DOHH2 (cell line): ENCODE measurements at regions not wholly inside any gene's neighbourhood (a gene's known extent, or its start where the extent isn't known, plus 50 kb on each side); places are given as distances from the start of the nearest gene placed in this dataset.

Experiments used
- H3F3A ChIP-seq: fragments of 200-600 bp; sonication (generic), shearing (Covaris generic); 2 replicates; pipeline ENCODE4 v1.6.0; 2016; ENCODE audit warnings: antibody characterized with exemption, mild to moderate bottlenecking; ENCODE audit not compliant: control insufficient read depth, insufficient read depth
- H3K27ac ChIP-seq: fragments of 200-600 bp; sonication (generic); 2 replicates; pipeline ENCODE4 v1.5.1; 2014; ENCODE audit warnings: low read depth, mild to moderate bottlenecking, low read length, moderate library complexity
- H3K27me3 ChIP-seq: fragments of 200-600 bp; sonication (generic); 2 replicates; pipeline ENCODE4 v1.6.1; 2014; ENCODE audit warnings: mild to moderate bottlenecking, low read length, mixed read lengths; ENCODE audit not compliant: control insufficient read depth
- H3K36me3 ChIP-seq: fragments of 200-600 bp; sonication (generic); 2 replicates; pipeline ENCODE4 v1.6.1; 2014; ENCODE audit warnings: mild to moderate bottlenecking, low read length, moderate library complexity, mixed read lengths; ENCODE audit not compliant: control insufficient read depth
- H3K4me1 ChIP-seq: fragments of 200-600 bp; sonication (generic); 2 replicates; pipeline ENCODE4 v1.6.1; 2014; ENCODE audit warnings: mild to moderate bottlenecking, low read length, mixed read lengths; ENCODE audit not compliant: control insufficient read depth
- H3K4me2 ChIP-seq: fragments of 200-600 bp; sonication (generic); 2 replicates; pipeline ENCODE4 v1.6.0; 2014; ENCODE audit warnings: mild to moderate bottlenecking, low read length, moderate library complexity
- H3K4me3 ChIP-seq: fragments of 200-600 bp; sonication (generic); 2 replicates; pipeline ENCODE4 v1.5.1; 2014; ENCODE audit warnings: mild to moderate bottlenecking, low read length, mixed read lengths
- H3K79me2 ChIP-seq: fragments of 200-600 bp; sonication (generic); 2 replicates; pipeline ENCODE4 v1.6.1; 2014; ENCODE audit warnings: mild to moderate bottlenecking, low read length, mixed read lengths; ENCODE audit not compliant: control insufficient read depth
- H3K9me2 ChIP-seq: fragments of 200-600 bp; sonication (generic); replicated peaks from 2 replicates; pipeline ENCODE4 v1.6.1; 2014; ENCODE audit warnings: mild to moderate bottlenecking, low read length, mixed read lengths; ENCODE audit not compliant: control insufficient read depth
- H3K9me3 ChIP-seq: fragments of 200-600 bp; sonication (generic); 2 replicates; pipeline ENCODE4 v1.6.1; 2014; ENCODE audit warnings: antibody characterized with exemption, low read length, mixed read lengths; ENCODE audit not compliant: control insufficient read depth, insufficient read depth
- H4K20me1 ChIP-seq: fragments of 200-600 bp; sonication (generic); 2 replicates; pipeline ENCODE4 v1.6.0; 2014; ENCODE audit warnings: low read depth, mild to moderate bottlenecking, antibody characterized with exemption, low read length, moderate library complexity; ENCODE audit not compliant: control insufficient read depth, insufficient read depth
- CTCF ChIP-seq: fragments of 200-600 bp; sonication (generic); IDR thresholded peaks from one replicate; pipeline ENCODE4 v1.5.1; 2014; ENCODE audit warnings: antibody characterized with exemption, mild to moderate bottlenecking, low read depth, low read length; ENCODE audit not compliant: poor library complexity, severe bottlenecking
- EZH2phosphoT487 ChIP-seq: fragments of 200-600 bp; sonication (generic); IDR thresholded peaks from 2 replicates; pipeline ENCODE4 v1.6.1; 2017; ENCODE audit warnings: borderline replicate concordance, mild to moderate bottlenecking, antibody characterized with exemption, low read length, moderate library complexity, mixed read lengths

- no peaks in the 10 kb centered on the region for H3K36me3 ChIP-seq
- H3K9me2 ChIP-seq, result no peaks in the 10 kb centered on the region
- H3K9me3 ChIP-seq, result no peaks in the 10 kb centered on the region
- no peaks in the 10 kb centered on the region for H3K79me2 ChIP-seq
- no peak overlapping the region for H3K27ac ChIP-seq
- H3K4me3 ChIP-seq, result no peak overlapping the region
- no peak overlapping the region for H3K4me2 ChIP-seq
- H3K4me1 ChIP-seq, result no peaks in the 10 kb centered on the region
- no peaks in the 10 kb centered on the region for H3K27me3 ChIP-seq
- H4K20me1 ChIP-seq, result no peaks in the 10 kb centered on the region
- TF ChIP-seq EZH2phosphoT487 (no peak), CTCF (no peak)
- no peaks in the 10 kb centered on the region for H3F3A ChIP-seq
These were observed 1284.3 kb downstream of the XPNPEP1 start for GRCh38 chr10:108639010-108639409.

DNA sequence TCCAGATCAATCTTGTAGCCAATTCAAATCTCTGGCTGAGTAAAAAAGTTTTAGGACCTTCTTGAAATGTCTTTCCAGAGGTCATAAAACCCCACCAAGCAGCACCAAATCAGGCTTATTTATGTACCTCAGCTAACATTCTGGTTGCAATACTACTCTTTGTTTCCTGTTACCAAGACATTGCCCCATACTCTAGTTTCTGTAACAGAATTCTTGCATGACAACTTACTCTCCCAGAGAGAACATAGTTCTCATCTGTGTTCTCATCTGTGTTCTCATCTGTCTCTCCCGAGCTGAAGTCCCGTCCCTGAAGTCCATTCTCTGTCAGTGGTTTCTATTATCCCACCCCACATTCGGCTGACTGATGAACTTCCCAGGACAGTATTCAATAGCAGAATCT lies 1285.1 kb downstream of the XPNPEP1 start:
- Histone ChIP-seq H3F3A (no peaks in the 10 kb centered on the region), H3K4me2 (no peak overlapping the region), H3K9me3 (no peaks in the 10 kb centered on the region), H3K36me3 (no peaks in the 10 kb centered on the region), H3K9me2 (no peaks in the 10 kb centered on the region), H3K79me2 (no peaks in the 10 kb centered on the region), H3K4me1 (no peaks in the 10 kb centered on the region), H4K20me1 (no peaks in the 10 kb centered on the region), H3K27me3 (no peaks in the 10 kb centered on the region), H3K4me3 (no peak overlapping the region), H3K27ac (no peak overlapping the region)
- TF ChIP-seq CTCF (no peak), EZH2phosphoT487 (no peak)

GRCh38 chr10:108633046-108633445 lies 1290.3 kb downstream of the XPNPEP1 start:
- H3K27ac ChIP-seq, result no peak overlapping the region
- H3K4me2 ChIP-seq, result no peak overlapping the region

More at GRCh38 chr10:108633046-108633445, 1290.3 kb downstream of the XPNPEP1 start:
- no peak overlapping the region for H3K4me3 ChIP-seq
- H3K36me3 ChIP-seq, result no peaks in the 10 kb centered on the region
- H4K20me1 ChIP-seq, result no peaks in the 10 kb centered on the region
- H3K79me2 ChIP-seq, result no peaks in the 10 kb centered on the region
- H3K4me1 ChIP-seq, result no peaks in the 10 kb centered on the region
- H3K27me3 ChIP-seq, result no peaks in the 10 kb centered on the region
- H3K9me3 ChIP-seq, result no peaks in the 10 kb centered on the region
- no peaks in the 10 kb centered on the region for H3F3A ChIP-seq
- TF ChIP-seq CTCF, result no peak
- no peak for TF ChIP-seq EZH2phosphoT487
- H3K9me2 ChIP-seq, result no peaks in the 10 kb centered on the region
